ENCODE measurements at regions not wholly inside any gene's neighbourhood (a gene's known extent, or its start where the extent isn't known, plus 50 kb on each side); places are given as distances from the start of the nearest gene placed in this dataset.

DNA sequence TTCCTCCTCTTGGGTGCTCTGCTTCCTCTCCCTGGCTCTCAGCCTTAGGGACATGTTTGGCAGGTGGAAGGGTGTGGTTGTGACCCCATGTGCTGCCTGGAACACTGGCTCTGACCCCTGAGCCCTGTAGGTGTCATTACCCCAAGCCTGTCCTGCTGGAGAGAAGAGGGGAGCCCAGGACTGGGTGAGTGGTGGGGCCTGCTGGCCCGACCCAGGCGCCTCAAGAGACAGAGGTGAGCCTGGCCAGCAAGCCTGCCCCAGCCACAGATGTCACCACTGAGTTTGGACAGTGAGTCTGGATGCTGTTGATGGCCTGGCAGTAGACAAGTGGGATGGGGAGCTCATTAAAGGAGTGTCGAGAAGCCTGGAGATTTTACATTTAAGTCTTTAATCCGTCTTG is 1112.2 kb downstream of the BRD1 start:
- TF ChIP-seq, protein P1, sequence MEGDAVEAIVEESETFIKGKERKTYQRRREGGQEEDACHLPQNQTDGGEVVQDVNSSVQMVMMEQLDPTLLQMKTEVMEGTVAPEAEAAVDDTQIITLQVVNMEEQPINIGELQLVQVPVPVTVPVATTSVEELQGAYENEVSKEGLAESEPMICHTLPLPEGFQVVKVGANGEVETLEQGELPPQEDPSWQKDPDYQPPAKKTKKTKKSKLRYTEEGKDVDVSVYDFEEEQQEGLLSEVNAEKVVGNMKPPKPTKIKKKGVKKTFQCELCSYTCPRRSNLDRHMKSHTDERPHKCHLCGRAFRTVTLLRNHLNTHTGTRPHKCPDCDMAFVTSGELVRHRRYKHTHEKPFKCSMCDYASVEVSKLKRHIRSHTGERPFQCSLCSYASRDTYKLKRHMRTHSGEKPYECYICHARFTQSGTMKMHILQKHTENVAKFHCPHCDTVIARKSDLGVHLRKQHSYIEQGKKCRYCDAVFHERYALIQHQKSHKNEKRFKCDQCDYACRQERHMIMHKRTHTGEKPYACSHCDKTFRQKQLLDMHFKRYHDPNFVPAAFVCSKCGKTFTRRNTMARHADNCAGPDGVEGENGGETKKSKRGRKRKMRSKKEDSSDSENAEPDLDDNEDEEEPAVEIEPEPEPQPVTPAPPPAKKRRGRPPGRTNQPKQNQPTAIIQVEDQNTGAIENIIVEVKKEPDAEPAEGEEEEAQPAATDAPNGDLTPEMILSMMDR (IDR thresholded peaks at IDR 0.05), result no peak
- no peak for TF ChIP-seq POLR2A (IDR thresholded peaks at IDR 0.05)

Data from heart left ventricle (tissue), 13 donors.